ENCODE measurements at regions not wholly inside any gene's neighbourhood (a gene's known extent, or its start where the extent isn't known, plus 50 kb on each side); places are given as distances from the start of the nearest gene placed in this dataset.

DNA sequence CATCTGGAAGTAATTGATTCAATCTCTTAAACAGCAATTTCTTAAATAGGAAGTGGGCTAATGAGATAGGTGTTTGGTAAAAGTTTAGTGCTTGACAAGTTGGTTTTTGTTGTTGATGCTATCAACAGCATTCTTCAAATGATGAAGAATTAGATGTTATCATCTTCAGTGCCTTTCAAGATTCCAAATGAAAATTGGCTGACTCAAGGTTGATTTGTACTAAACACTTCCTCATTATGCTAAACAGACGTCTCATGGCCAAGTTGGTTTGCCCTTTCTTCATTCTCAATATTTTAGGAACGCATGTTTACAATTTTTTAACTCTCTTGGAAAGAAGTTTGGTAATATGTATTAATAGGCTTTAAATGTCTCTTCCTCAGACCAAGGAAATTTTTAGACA is 86.0 kb downstream of the MID1IP1 start:
- Histone ChIP-seq H3K9me3 (ENCODE audit: control insufficient read depth, low read depth, low read length) (no peaks in the 10 kb centered on the region), H3K9ac (ENCODE audit: control insufficient read depth, extremely low read depth, insufficient read depth, low read length) (no peak overlapping the region), H3K4me3 (ENCODE audit: control insufficient read depth in 2 of 3, extremely low read depth in 1 of 3, insufficient read depth in 2 of 3, low read depth in 1 of 3, low read length in 3 of 3) (no peak overlapping the region), H3K9me1 (ENCODE audit: control insufficient read depth, extremely low read depth, insufficient read depth, low read length) (no peaks in the 10 kb centered on the region), H3K79me2 (ENCODE audit: control insufficient read depth, insufficient read depth, low read length) (no peaks in the 10 kb centered on the region), H3K27me3 (ENCODE audit: control insufficient read depth, extremely low read depth, insufficient read depth, low read length) (no peaks in the 10 kb centered on the region), H4K20me1 (ENCODE audit: control insufficient read depth, extremely low read depth, insufficient read depth, low read length) (no peaks in the 10 kb centered on the region), H2AFZ (ENCODE audit: control insufficient read depth, low read length) (no peak overlapping the region), H3K27ac (ENCODE audit: control insufficient read depth, insufficient read depth, low read length) (no peak overlapping the region), H3K36me3 (ENCODE audit: control insufficient read depth in 2 of 2, extremely low read depth in 1 of 2, insufficient read depth in 2 of 2, low read length in 2 of 2) (no peaks in the 10 kb centered on the region), H3K4me1 (ENCODE audit: control insufficient read depth, extremely low read depth, insufficient read depth, low read length) (peaks cover 15% of the 10 kb centered on the region), H3K4me2 (ENCODE audit: control insufficient read depth, extremely low read depth, insufficient read depth, low read depth, low read length) (no peak overlapping the region)
- dilution Hi-C loops (cut with MboI; ENCODE audit: extremely low pct_ligation_motif_present, low sequenced_read_pairs), result no loop called here
- no peak for FAIRE-seq
- TF ChIP-seq EZH2 (IDR thresholded peaks at IDR 0.05; ENCODE audit: low read length), result no peak
- TF ChIP-seq, protein P1, sequence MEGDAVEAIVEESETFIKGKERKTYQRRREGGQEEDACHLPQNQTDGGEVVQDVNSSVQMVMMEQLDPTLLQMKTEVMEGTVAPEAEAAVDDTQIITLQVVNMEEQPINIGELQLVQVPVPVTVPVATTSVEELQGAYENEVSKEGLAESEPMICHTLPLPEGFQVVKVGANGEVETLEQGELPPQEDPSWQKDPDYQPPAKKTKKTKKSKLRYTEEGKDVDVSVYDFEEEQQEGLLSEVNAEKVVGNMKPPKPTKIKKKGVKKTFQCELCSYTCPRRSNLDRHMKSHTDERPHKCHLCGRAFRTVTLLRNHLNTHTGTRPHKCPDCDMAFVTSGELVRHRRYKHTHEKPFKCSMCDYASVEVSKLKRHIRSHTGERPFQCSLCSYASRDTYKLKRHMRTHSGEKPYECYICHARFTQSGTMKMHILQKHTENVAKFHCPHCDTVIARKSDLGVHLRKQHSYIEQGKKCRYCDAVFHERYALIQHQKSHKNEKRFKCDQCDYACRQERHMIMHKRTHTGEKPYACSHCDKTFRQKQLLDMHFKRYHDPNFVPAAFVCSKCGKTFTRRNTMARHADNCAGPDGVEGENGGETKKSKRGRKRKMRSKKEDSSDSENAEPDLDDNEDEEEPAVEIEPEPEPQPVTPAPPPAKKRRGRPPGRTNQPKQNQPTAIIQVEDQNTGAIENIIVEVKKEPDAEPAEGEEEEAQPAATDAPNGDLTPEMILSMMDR (optimal IDR thresholded peaks at IDR 0.05 in 1 of 3, IDR thresholded peaks at IDR 0.05 in 1 of 3, conservative IDR thresholded peaks at IDR 0.05 in 1 of 3; ENCODE audit: extremely low read depth in 1 of 3, insufficient read depth in 2 of 3, low read length in 3 of 3), result no peak
- no peak for DNase-seq (ENCODE audit: low read depth, low spot score)

DNA sequence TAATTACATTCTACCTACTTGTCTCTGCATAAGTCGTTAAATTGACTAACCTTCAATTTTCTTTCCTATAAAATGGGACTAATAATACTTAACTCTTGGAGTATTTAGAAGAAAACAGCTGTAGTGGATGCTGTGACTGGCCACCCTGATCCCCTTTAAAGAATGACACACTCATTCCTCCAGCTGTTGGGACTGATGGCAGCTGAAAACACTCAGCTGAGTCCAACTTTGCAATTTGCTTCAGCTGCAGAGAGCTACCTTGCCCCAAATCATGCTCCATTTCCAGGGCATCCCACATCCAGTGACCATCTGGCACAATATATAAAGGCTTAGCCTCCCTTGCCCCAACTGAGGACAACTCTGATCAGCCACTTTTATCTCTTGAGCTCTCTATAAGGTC is 89.1 kb downstream of the MID1IP1 start:
- Histone ChIP-seq H3K9ac (ENCODE audit: control insufficient read depth, extremely low read depth, insufficient read depth, low read length) (no peak overlapping the region), H2AFZ (ENCODE audit: control insufficient read depth, low read length) (no peak overlapping the region), H3K36me3 (ENCODE audit: control insufficient read depth in 2 of 2, extremely low read depth in 1 of 2, insufficient read depth in 2 of 2, low read length in 2 of 2) (no peaks in the 10 kb centered on the region), H3K79me2 (ENCODE audit: control insufficient read depth, insufficient read depth, low read length) (no peaks in the 10 kb centered on the region), H3K9me1 (ENCODE audit: control insufficient read depth, extremely low read depth, insufficient read depth, low read length) (no peaks in the 10 kb centered on the region), H3K4me3 (ENCODE audit: control insufficient read depth in 2 of 3, extremely low read depth in 1 of 3, insufficient read depth in 2 of 3, low read depth in 1 of 3, low read length in 3 of 3) (no peak overlapping the region), H4K20me1 (ENCODE audit: control insufficient read depth, extremely low read depth, insufficient read depth, low read length) (no peaks in the 10 kb centered on the region), H3K27ac (ENCODE audit: control insufficient read depth, insufficient read depth, low read length) (no peak overlapping the region), H3K4me1 (ENCODE audit: control insufficient read depth, extremely low read depth, insufficient read depth, low read length) (peaks cover 4% of the 10 kb centered on the region), H3K4me2 (ENCODE audit: control insufficient read depth, extremely low read depth, insufficient read depth, low read depth, low read length) (no peak overlapping the region), H3K9me3 (ENCODE audit: control insufficient read depth, low read depth, low read length) (no peaks in the 10 kb centered on the region), H3K27me3 (ENCODE audit: control insufficient read depth, extremely low read depth, insufficient read depth, low read length) (no peaks in the 10 kb centered on the region)
- TF ChIP-seq, protein P1 (optimal IDR thresholded peaks at IDR 0.05 in 1 of 3, IDR thresholded peaks at IDR 0.05 in 1 of 3, conservative IDR thresholded peaks at IDR 0.05 in 1 of 3; ENCODE audit: extremely low read depth in 1 of 3, insufficient read depth in 2 of 3, low read length in 3 of 3), result no peak
- TF ChIP-seq EZH2 (IDR thresholded peaks at IDR 0.05; ENCODE audit: low read length), result no peak
- dilution Hi-C loops (cut with MboI; ENCODE audit: extremely low pct_ligation_motif_present, low sequenced_read_pairs), result no loop called here
- DNase-seq (ENCODE audit: low read depth, low spot score), result no peak
- no peak for FAIRE-seq

All from keratinocyte (primary cell).